ENCODE measurements at regions not wholly inside any gene's neighbourhood (a gene's known extent, or its start where the extent isn't known, plus 50 kb on each side); places are given as distances from the start of the nearest gene placed in this dataset.

- no peaks in the 10 kb centered on the region for H3K9me3 Mint-ChIP-seq
- ChIA-PET CTCF (interaction anchor here (0.7 to 1.2 kb wide), 3 partner anchors 13 to 66 kb away, joined by 3 to 4 read pairs (median 3); no protein-coding TSS in a partner anchor), POLR2A (interaction anchor here (1.4 kb wide), 1 partner anchor 29 kb away, joined by 3 read pairs; no protein-coding TSS in a partner anchor)
- H3K4me3 Mint-ChIP-seq = no peak overlapping the region
- no peaks in the 10 kb centered on the region for H3K36me3 Mint-ChIP-seq (ENCODE audit: low read depth)
- DNase-seq (peak; percentile 60), ATAC-seq (peak; percentile 72)
- no peak for TF ChIP-seq CTCF (IDR thresholded peaks at IDR 0.05)
- H3K27ac Mint-ChIP-seq = peak overlapping the region; percentile 36
- intact Hi-C loops (cut with micrococcal nuclease) = no loop called here
- H3K4me1 Mint-ChIP-seq (ENCODE audit: low read depth) = peaks cover 39% of the 10 kb centered on the region
- H3K27me3 Mint-ChIP-seq = no peaks in the 10 kb centered on the region
Measured at GRCh38 chr6:11429577-11429976, 108.0 kb upstream of the TMEM170B start.

- H3K36me3 Mint-ChIP-seq (ENCODE audit: low read depth) = no peaks in the 10 kb centered on the region
- ATAC-seq (no peak), DNase-seq (peak; percentile 21)
- intact Hi-C loops (cut with micrococcal nuclease) = no loop called here
- H3K9me3 Mint-ChIP-seq = no peaks in the 10 kb centered on the region
- H3K4me1 Mint-ChIP-seq (ENCODE audit: low read depth) = peaks cover 43% of the 10 kb centered on the region
- POLR2A ChIA-PET = interaction anchor here (0.6 to 1.4 kb wide), 3 partner anchors 30 to 421 kb away, joined by 3 read pairs; no protein-coding TSS in a partner anchor
- H3K27ac Mint-ChIP-seq = no peak overlapping the region
- H3K27me3 Mint-ChIP-seq = peaks cover under 1% of the 10 kb centered on the region
- TF ChIP-seq CTCF (IDR thresholded peaks at IDR 0.05) = no peak
- CTCF ChIA-PET = interaction anchor here (0.7 to 1.2 kb wide), 3 partner anchors 44 to 68 kb away, joined by 3 to 4 read pairs (median 3); no protein-coding TSS in a partner anchor
- H3K4me3 Mint-ChIP-seq = no peak overlapping the region
Measured at GRCh38 chr6:11428895-11429294, 108.7 kb upstream of the TMEM170B start.

- Mint-ChIP-seq H3K27ac (no peak overlapping the region), H3K27me3 (peaks cover 2% of the 10 kb centered on the region), H3K9me3 (no peaks in the 10 kb centered on the region), H3K4me1 (ENCODE audit: low read depth) (peaks cover 42% of the 10 kb centered on the region), H3K36me3 (ENCODE audit: low read depth) (no peaks in the 10 kb centered on the region), H3K4me3 (no peak overlapping the region)
- DNase-seq = no peak
- intact Hi-C loops (cut with micrococcal nuclease) = no loop called here
- TF ChIP-seq CTCF (IDR thresholded peaks at IDR 0.05) = no peak
- ChIA-PET POLR2A (interaction anchor here (0.6 to 1.4 kb wide), 3 partner anchors 31 to 422 kb away, joined by 3 read pairs; no protein-coding TSS in a partner anchor), CTCF (interaction anchor here (0.7 to 1.2 kb wide), 2 partner anchors 67 to 68 kb away, joined by 3 to 4 read pairs; no protein-coding TSS in a partner anchor)
- no peak for ATAC-seq
Measured at GRCh38 chr6:11428371-11428770, 109.2 kb upstream of the TMEM170B start.

GRCh38 chr6:11427723-11428245 lies 109.8 kb upstream of the TMEM170B start:
- Mint-ChIP-seq H3K4me3 (no peak overlapping the region), H3K9me3 (no peaks in the 10 kb centered on the region), H3K4me1 (ENCODE audit: low read depth) (peaks cover 42% of the 10 kb centered on the region), H3K36me3 (ENCODE audit: low read depth) (no peaks in the 10 kb centered on the region), H3K27ac (no peak overlapping the region), H3K27me3 (peaks cover 2% of the 10 kb centered on the region)
- intact Hi-C loops (cut with micrococcal nuclease) = no loop called here
- ATAC-seq = no peak
- no peak for TF ChIP-seq CTCF (IDR thresholded peaks at IDR 0.05)
- DNase-seq = no peak
- POLR2A ChIA-PET = interaction anchor here (1.1 kb wide), 1 partner anchor 195 kb away, joined by 3 read pairs; no protein-coding TSS in a partner anchor
- CTCF ChIA-PET = no interaction called here

GRCh38 chr6:11427091-11427722 lies 110.3 kb upstream of the TMEM170B start:
- ATAC-seq (no peak), DNase-seq (no peak)
- Mint-ChIP-seq H3K4me1 (ENCODE audit: low read depth) (peaks cover 39% of the 10 kb centered on the region), H3K4me3 (no peak overlapping the region), H3K27me3 (peaks cover 2% of the 10 kb centered on the region), H3K9me3 (no peaks in the 10 kb centered on the region), H3K36me3 (ENCODE audit: low read depth) (no peaks in the 10 kb centered on the region), H3K27ac (no peak overlapping the region)
- ChIA-PET CTCF (no interaction called here), POLR2A (no interaction called here)
- intact Hi-C loops (cut with micrococcal nuclease) = no loop called here
- no peak for TF ChIP-seq CTCF (IDR thresholded peaks at IDR 0.05)

Data from activated CD8-positive, alpha-beta T cell treated with anti-CD3 and anti-CD28 coated beads for 36 hours (primary cell).